Endothelial cell of umbilical vein (primary cell): ENCODE measurements at regions not wholly inside any gene's neighbourhood (a gene's known extent, or its start where the extent isn't known, plus 50 kb on each side); places are given as distances from the start of the nearest gene placed in this dataset.
"Not testable (repeated sequence)": the region's sequence is repeated elsewhere in the genome, so short reads cannot be mapped to it uniquely, and the experiment has no call there.

Experiments
- BruUV-seq: library from RNA; stranded (reverse); fragments of 400-500 nt; replicated peaks from 2 replicates; lab custom pipeline; 2021; lab: Mats Ljungman, UMichigan
- CTCF ChIA-PET: fragments of 300-600, 350-600 bp; sonication (Branson Sonifier 250); formaldehyde crosslinking; loops from one replicate; lab custom pipeline; 2021; ENCODE audit warnings: antibody characterized with exemption, inconsistent platforms; lab: Charles Lee
- POLR2A ChIA-PET: fragments of 300-600, 350-600 bp; sonication (Branson Sonifier 250); formaldehyde crosslinking; loops from one replicate; lab custom pipeline; 2021; ENCODE audit warnings: antibody characterized with exemption, inconsistent platforms; lab: Charles Lee
- DNase-seq: peaks from one replicate; pipeline ENCODE4 v3.0.0-alpha.2; 2011; ENCODE audit warnings: low read depth, low spot score
- FAIRE-seq: peaks from 2 replicates; lab custom pipeline; 2011; peaks lifted over from hg19 to GRCh38; lab: Jason Lieb, UNC
- H2AFZ ChIP-seq: 2 replicates; pipeline ENCODE4 v1.6.0; 2012; ENCODE audit warnings: low read depth, low read length, control low read depth, inconsistent platforms
- H3K27ac ChIP-seq: 2 replicates; pipeline ENCODE4 v1.5.1; 2011; ENCODE audit warnings: low read depth, mild to moderate bottlenecking, control low read depth, low read length, moderate library complexity; ENCODE audit not compliant: insufficient read depth
- H3K27me3 ChIP-seq, 2 experiments: 2 replicates each; pipeline versions ENCODE4 v1.6.0 to v1.6.1; 2011; ENCODE audit warnings: low read length in 2 of 2, mixed read lengths in 1 of 2; ENCODE audit not compliant: control insufficient read depth in 2 of 2, insufficient read depth in 2 of 2
- H3K36me3 ChIP-seq, 2 experiments: 2 replicates in 1 of 2; 3 replicates in 1 of 2; pipeline ENCODE4 v1.5.1; 2011; ENCODE audit warnings: low read length in 2 of 2, mild to moderate bottlenecking in 1 of 2, moderate library complexity in 1 of 2; ENCODE audit not compliant: control insufficient read depth in 2 of 2, insufficient read depth in 2 of 2; ENCODE audit errors: extremely low read depth in 1 of 2
- H3K4me1 ChIP-seq: 3 replicates; pipeline ENCODE4 v1.5.1; 2011; ENCODE audit warnings: mild to moderate bottlenecking, low read length; ENCODE audit not compliant: control insufficient read depth, insufficient read depth; ENCODE audit errors: extremely low read depth
- H3K4me2 ChIP-seq: 2 replicates; pipeline ENCODE4 v1.6.1; 2011; ENCODE audit warnings: low read length, control low read depth, mixed read lengths; ENCODE audit not compliant: insufficient read depth
- H3K4me3 ChIP-seq, 3 experiments: fragments of 200-600 bp in 1 of 3; sonication (generic), shearing (Covaris generic) in 1 of 3; replicated peaks in 1 of 3; 2 replicates each; pipeline ENCODE4 v1.5.1; 2011 to 2016; ENCODE audit warnings: control low read depth in 3 of 3, low read length in 3 of 3, mild to moderate bottlenecking in 2 of 3, inconsistent platforms in 1 of 3, low read depth in 1 of 3, moderate library complexity in 1 of 3; ENCODE audit not compliant: insufficient read depth in 1 of 3
- H3K79me2 ChIP-seq: 2 replicates; pipeline ENCODE4 v1.6.0; 2012; ENCODE audit warnings: low read length, inconsistent platforms; ENCODE audit not compliant: control insufficient read depth, insufficient read depth
- H3K9ac ChIP-seq: replicated peaks from 2 replicates; pipeline ENCODE3; 2011; ENCODE audit warnings: low read length, control low read depth; ENCODE audit not compliant: insufficient read depth; ENCODE audit errors: extremely low read depth
- H3K9me1 ChIP-seq: replicated peaks from 3 replicates; pipeline ENCODE4 v1.6.0; 2011; ENCODE audit warnings: mild to moderate bottlenecking, low read length; ENCODE audit not compliant: control insufficient read depth, insufficient read depth; ENCODE audit errors: extremely low read depth
- H3K9me3 ChIP-seq: replicated peaks from 2 replicates; pipeline ENCODE4 v1.5.1; 2012; ENCODE audit warnings: low read length, inconsistent platforms; ENCODE audit not compliant: control insufficient read depth, insufficient read depth
- H4K20me1 ChIP-seq: replicated peaks from 2 replicates; pipeline ENCODE3; 2011; ENCODE audit warnings: mild to moderate bottlenecking, low read length; ENCODE audit not compliant: control insufficient read depth, insufficient read depth; ENCODE audit errors: extremely low read depth
- dilution Hi-C: fragments of 300-500 bp; cut with MboI; formaldehyde crosslinking; loops from one replicate; pipeline ENCODE4 v1.15.0; 2019; ENCODE audit warnings: low sequenced_read_pairs; ENCODE audit not compliant: extremely low pct_ligation_motif_present
- intact Hi-C: fragments of 100-400 bp; cut with micrococcal nuclease; formaldehyde crosslinking; loops from one replicate; pipeline ENCODE4 v1.10.0; 2022

DNA sequence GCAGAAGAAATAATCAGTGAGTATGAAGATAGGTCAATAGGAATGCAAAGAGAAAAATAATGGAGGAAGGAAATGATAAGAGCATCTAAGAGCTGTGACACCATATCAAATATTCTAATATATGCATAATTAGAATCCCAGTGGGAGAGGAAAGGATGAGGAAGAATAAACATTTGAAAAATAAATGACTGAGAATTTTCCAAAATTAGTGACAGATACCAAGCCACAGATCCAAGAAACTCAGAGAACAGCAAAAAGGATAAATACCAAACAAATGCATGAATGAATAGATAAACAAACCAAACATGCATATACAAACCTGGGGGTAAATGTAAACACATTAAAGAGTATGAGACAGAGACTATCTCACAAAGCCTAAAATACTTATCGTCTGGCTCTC is 101.4 kb downstream of the PRR15 start:
- intact Hi-C loops, H3K27me3 ChIP-seq, H3K36me3 ChIP-seq, H3K4me1 ChIP-seq, H3K4me2 ChIP-seq, DNase-seq, H3K9me1 ChIP-seq, H3K9me3 ChIP-seq, H3K27ac ChIP-seq, dilution Hi-C loops, H4K20me1 ChIP-seq, H3K79me2 ChIP-seq, FAIRE-seq, H3K9ac ChIP-seq, H3K4me3 ChIP-seq, BruUV-seq, H2AFZ ChIP-seq, POLR2A ChIA-PET: not testable (repeated sequence)
- CTCF ChIA-PET = interaction anchor here (1.0 kb wide), 1 partner anchor 14 kb away, joined by 3 read pairs; no protein-coding TSS in a partner anchor

DNA sequence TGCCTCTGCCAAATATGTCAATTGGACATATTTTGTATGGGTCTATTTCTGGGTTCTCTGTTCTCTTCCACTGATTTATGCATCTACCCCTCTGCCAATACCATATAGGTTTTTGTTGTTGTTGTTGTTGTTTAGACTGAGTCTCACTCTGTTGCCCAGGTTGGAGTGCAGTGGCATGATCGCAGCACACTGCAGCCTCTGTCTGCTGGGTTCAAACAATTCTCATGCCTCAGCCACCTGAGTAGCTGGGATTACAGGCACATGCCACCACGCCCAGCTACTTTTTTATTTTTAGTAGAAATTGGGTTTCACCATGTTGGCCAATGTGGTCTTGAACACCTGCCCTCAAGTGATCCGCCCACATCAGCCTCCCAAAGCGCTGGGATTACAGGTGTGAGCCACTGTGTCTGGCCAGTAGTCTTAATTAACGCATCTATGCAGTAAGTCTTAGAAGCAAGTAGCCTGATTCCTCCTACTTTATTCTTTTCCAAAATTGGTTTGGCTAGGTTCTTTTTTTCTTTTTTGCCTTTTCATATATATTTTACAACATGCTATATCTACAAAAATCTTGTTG is 103.5 kb downstream of the PRR15 start:
- H3K9ac ChIP-seq, H3K27ac ChIP-seq, FAIRE-seq, H3K36me3 ChIP-seq, H3K9me1 ChIP-seq, H2AFZ ChIP-seq, DNase-seq, intact Hi-C loops, CTCF ChIA-PET, H3K79me2 ChIP-seq, H3K4me2 ChIP-seq, H3K4me1 ChIP-seq, H3K4me3 ChIP-seq, H4K20me1 ChIP-seq, POLR2A ChIA-PET, H3K27me3 ChIP-seq, dilution Hi-C loops, BruUV-seq, H3K9me3 ChIP-seq: not testable (repeated sequence)

DNA sequence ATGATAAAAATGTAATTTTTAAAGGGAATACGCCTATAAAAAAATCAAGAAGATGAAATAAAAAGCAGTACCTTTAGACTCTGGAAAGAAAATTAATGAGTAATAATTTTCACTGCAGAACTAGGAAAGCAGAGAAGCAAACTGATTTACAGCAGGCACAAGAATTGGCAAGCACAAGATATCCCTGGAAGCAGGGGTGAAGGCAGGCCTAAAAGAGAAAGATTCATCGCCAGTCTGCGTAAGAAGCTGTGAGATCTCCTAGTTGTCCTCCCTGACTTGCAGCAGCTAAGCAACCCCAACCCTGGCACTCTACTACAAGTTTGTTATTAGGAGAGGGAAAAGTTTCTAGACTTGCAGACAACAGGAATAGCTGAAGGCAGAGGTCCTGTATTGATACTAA is 107.7 kb downstream of the PRR15 start:
- DNase-seq, intact Hi-C loops, CTCF ChIA-PET, H4K20me1 ChIP-seq, H3K4me2 ChIP-seq, H3K9me3 ChIP-seq, H2AFZ ChIP-seq, H3K27me3 ChIP-seq, H3K4me1 ChIP-seq, POLR2A ChIA-PET, FAIRE-seq, H3K36me3 ChIP-seq, dilution Hi-C loops, H3K9me1 ChIP-seq, H3K79me2 ChIP-seq, BruUV-seq, H3K27ac ChIP-seq, H3K9ac ChIP-seq, H3K4me3 ChIP-seq: not testable (repeated sequence)

DNA sequence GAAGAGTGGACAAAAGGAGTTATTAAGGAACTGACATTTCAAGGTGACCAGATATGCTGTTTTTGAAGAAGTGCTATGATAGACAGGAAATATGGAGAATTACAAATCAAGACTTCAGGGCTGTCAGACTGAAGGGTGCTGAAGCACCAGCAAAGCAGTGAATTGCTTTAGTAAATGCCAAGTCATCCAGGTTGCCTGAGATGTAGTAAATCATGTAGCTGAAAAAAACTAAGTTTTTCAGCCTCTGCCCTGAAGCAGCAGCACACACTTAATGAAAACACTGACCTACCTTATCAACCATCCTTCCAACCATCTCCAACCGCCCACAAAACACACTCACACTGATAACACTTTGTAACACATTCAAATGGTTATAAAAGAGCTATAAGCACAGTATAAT is 110.0 kb downstream of the PRR15 start:
- H3K79me2 ChIP-seq, POLR2A ChIA-PET, H3K4me3 ChIP-seq, DNase-seq, H3K4me1 ChIP-seq, CTCF ChIA-PET, H3K27me3 ChIP-seq, intact Hi-C loops, H3K27ac ChIP-seq, BruUV-seq, H3K9ac ChIP-seq, FAIRE-seq, H3K4me2 ChIP-seq, H3K9me1 ChIP-seq, dilution Hi-C loops, H3K9me3 ChIP-seq, H3K36me3 ChIP-seq, H4K20me1 ChIP-seq, H2AFZ ChIP-seq: not testable (repeated sequence)
